ENCODE measurements at regions not wholly inside any gene's neighbourhood (a gene's known extent, or its start where the extent isn't known, plus 50 kb on each side); places are given as distances from the start of the nearest gene placed in this dataset.

DNA sequence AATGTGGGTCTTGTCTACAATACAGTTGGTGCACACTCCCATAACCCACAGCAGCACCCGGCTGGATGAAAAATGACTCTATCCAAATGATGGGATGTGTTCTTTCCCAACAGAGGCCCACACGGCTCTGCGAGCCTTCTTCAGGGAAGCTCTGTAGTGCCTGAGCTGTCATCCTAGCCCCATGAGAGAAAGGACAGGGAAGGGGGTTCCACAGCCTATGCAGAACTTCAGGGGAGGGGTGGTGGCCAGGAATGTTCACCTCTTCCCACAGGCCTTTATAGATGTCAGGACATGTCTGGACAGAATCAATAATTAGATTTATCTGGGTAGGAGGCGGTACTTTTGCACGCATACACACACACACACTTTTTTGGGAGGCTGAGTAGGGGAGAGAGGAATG lies 109.0 kb downstream of the JCAD start:
- H3K4me1 ChIP-seq (ENCODE audit: insufficient read depth, low read length, poor library complexity, severe bottlenecking) = no peaks in the 10 kb centered on the region
- BruUV-seq (replicated peaks) = no TSS peak
- no peak overlapping the region for H3K27ac ChIP-seq (ENCODE audit: low read depth, low read length, poor library complexity, severe bottlenecking)
- no peaks in the 10 kb centered on the region for H3K36me3 ChIP-seq (ENCODE audit: insufficient read depth, low read length, poor library complexity, severe bottlenecking)
- CTCF ChIA-PET = no interaction called here
- no peak for DNase-seq (ENCODE audit: low spot score)
- TF ChIP-seq EZH2 (IDR thresholded peaks at IDR 0.05; ENCODE audit: borderline replicate concordance, low read depth, low read length, poor library complexity, severe bottlenecking) = no peak
- TF ChIP-seq, protein P1, sequence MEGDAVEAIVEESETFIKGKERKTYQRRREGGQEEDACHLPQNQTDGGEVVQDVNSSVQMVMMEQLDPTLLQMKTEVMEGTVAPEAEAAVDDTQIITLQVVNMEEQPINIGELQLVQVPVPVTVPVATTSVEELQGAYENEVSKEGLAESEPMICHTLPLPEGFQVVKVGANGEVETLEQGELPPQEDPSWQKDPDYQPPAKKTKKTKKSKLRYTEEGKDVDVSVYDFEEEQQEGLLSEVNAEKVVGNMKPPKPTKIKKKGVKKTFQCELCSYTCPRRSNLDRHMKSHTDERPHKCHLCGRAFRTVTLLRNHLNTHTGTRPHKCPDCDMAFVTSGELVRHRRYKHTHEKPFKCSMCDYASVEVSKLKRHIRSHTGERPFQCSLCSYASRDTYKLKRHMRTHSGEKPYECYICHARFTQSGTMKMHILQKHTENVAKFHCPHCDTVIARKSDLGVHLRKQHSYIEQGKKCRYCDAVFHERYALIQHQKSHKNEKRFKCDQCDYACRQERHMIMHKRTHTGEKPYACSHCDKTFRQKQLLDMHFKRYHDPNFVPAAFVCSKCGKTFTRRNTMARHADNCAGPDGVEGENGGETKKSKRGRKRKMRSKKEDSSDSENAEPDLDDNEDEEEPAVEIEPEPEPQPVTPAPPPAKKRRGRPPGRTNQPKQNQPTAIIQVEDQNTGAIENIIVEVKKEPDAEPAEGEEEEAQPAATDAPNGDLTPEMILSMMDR (conservative IDR thresholded peaks at IDR 0.05; ENCODE audit: low read depth, low read length) = no peak
- H3K27me3 ChIP-seq (replicated peaks; ENCODE audit: insufficient read depth, low read depth, low read length, poor library complexity) = no peaks in the 10 kb centered on the region
- intact Hi-C loops (cut with micrococcal nuclease; ENCODE audit: unreplicated experiment) = no loop called here
- POLR2A ChIA-PET (ENCODE audit: low non-redundant PET) = no interaction called here
- no peak overlapping the region for H3K4me3 ChIP-seq (ENCODE audit: low read depth, low read length, poor library complexity, severe bottlenecking)
- no peaks in the 10 kb centered on the region for H3K9me3 ChIP-seq (ENCODE audit: low read depth, low read length, poor library complexity, severe bottlenecking)

DNA sequence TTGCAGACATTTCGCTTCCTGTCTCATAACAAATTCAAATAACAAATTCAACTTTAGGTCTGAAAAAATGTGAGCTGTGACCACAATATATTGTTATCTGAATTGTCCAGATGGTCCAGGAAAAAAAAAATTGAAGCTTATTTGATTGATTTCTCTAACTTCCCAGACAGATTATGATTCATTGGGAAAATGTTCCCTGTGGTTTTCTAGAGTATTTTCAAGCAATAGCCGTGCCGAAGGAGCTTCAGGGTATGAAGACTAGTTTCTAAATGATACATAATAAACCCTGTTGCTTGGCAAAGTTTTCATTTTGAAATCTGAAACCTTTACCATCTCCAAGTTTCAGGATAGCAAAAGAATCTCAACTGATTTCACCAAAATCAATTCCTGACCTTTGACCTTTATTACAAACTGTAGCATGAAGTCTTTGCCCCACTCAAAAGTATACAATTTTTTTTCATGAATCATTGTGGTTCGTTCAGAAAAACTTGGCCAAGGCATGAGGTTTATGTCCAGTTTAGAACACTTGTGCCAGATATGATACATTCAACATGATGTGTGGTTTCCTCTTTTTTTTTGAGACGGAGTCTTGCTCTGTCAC lies 109.9 kb downstream of the JCAD start:
- no TSS peak for BruUV-seq (replicated peaks)
- ChIA-PET CTCF (no interaction called here), POLR2A (ENCODE audit: low non-redundant PET) (no interaction called here)
- no peak for DNase-seq (ENCODE audit: low spot score)
- no peak overlapping the region for H3K4me3 ChIP-seq (ENCODE audit: low read depth, low read length, poor library complexity, severe bottlenecking)
- H3K4me1 ChIP-seq (ENCODE audit: insufficient read depth, low read length, poor library complexity, severe bottlenecking) = no peaks in the 10 kb centered on the region
- no peaks in the 10 kb centered on the region for H3K9me3 ChIP-seq (ENCODE audit: low read depth, low read length, poor library complexity, severe bottlenecking)
- no peak for TF ChIP-seq EZH2 (IDR thresholded peaks at IDR 0.05; ENCODE audit: borderline replicate concordance, low read depth, low read length, poor library complexity, severe bottlenecking)
- no peak overlapping the region for H3K27ac ChIP-seq (ENCODE audit: low read depth, low read length, poor library complexity, severe bottlenecking)
- H3K27me3 ChIP-seq (replicated peaks; ENCODE audit: insufficient read depth, low read depth, low read length, poor library complexity) = no peaks in the 10 kb centered on the region
- intact Hi-C loops (cut with micrococcal nuclease; ENCODE audit: unreplicated experiment) = no loop called here
- H3K36me3 ChIP-seq (ENCODE audit: insufficient read depth, low read length, poor library complexity, severe bottlenecking) = no peaks in the 10 kb centered on the region

DNA sequence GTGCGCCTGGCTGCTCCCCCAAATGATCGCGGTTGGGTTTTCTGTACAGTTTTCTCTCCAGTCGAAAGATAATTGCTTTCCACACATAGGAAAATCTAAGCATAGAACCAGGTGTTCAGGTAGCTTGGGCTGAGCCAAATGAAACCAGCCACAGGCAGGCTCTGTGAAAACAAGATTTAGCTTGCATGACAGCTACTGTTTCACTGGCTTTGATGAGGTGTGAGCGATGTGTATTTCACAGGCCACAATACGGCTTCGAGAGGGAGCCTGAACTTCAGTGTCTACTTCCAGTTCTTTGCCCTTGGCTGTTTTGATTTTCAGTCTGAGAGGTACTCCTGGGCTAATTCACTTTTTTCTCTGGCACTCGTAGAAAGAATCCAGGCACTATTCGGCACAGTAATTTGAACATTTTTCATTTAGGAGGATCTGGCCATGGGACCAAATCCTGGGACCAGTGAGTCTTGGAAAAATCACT lies 110.5 kb downstream of the JCAD start:
- no peaks in the 10 kb centered on the region for H3K36me3 ChIP-seq (ENCODE audit: insufficient read depth, low read length, poor library complexity, severe bottlenecking)
- H3K4me3 ChIP-seq (ENCODE audit: low read depth, low read length, poor library complexity, severe bottlenecking) = no peak overlapping the region
- no peaks in the 10 kb centered on the region for H3K27me3 ChIP-seq (replicated peaks; ENCODE audit: insufficient read depth, low read depth, low read length, poor library complexity)
- BruUV-seq (replicated peaks) = no TSS peak
- H3K9me3 ChIP-seq (ENCODE audit: low read depth, low read length, poor library complexity, severe bottlenecking) = no peaks in the 10 kb centered on the region
- H3K27ac ChIP-seq (ENCODE audit: low read depth, low read length, poor library complexity, severe bottlenecking) = no peak overlapping the region
- intact Hi-C loops (cut with micrococcal nuclease; ENCODE audit: unreplicated experiment) = no loop called here
- ChIA-PET POLR2A (ENCODE audit: low non-redundant PET) (no interaction called here), CTCF (no interaction called here)
- no peaks in the 10 kb centered on the region for H3K4me1 ChIP-seq (ENCODE audit: insufficient read depth, low read length, poor library complexity, severe bottlenecking)
- TF ChIP-seq, protein P1 (conservative IDR thresholded peaks at IDR 0.05; ENCODE audit: low read depth, low read length) = no peak
- TF ChIP-seq EZH2 (IDR thresholded peaks at IDR 0.05; ENCODE audit: borderline replicate concordance, low read depth, low read length, poor library complexity, severe bottlenecking) = no peak
- DNase-seq (ENCODE audit: low spot score) = no peak

DNA sequence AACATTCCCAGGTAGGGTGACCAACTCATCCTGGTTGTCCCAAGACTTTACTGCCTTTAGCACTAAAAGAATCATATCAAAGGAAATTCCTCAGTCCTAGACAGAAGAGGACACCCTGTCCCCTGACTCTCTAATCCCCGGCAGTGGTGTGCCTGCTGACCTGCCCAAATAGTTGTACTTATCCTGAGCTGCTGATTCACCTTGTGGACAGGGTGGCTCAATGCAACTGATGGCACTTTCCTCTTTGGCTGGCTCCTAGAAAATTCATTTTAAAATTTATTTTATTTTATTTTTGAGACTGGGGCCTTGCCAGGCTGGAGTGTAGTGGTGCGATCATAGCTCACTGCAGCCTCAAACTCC lies 111.7 kb downstream of the JCAD start:
- H3K36me3 ChIP-seq (ENCODE audit: insufficient read depth, low read length, poor library complexity, severe bottlenecking) = no peaks in the 10 kb centered on the region
- BruUV-seq (replicated peaks) = no TSS peak
- no peak overlapping the region for H3K4me3 ChIP-seq (ENCODE audit: low read depth, low read length, poor library complexity, severe bottlenecking)
- no peak for DNase-seq (ENCODE audit: low spot score)
- no peak overlapping the region for H3K27ac ChIP-seq (ENCODE audit: low read depth, low read length, poor library complexity, severe bottlenecking)
- H3K9me3 ChIP-seq (ENCODE audit: low read depth, low read length, poor library complexity, severe bottlenecking) = no peaks in the 10 kb centered on the region
- ChIA-PET POLR2A (ENCODE audit: low non-redundant PET) (no interaction called here), CTCF (no interaction called here)
- TF ChIP-seq, protein P1 (conservative IDR thresholded peaks at IDR 0.05; ENCODE audit: low read depth, low read length) = no peak
- TF ChIP-seq EZH2 (IDR thresholded peaks at IDR 0.05; ENCODE audit: borderline replicate concordance, low read depth, low read length, poor library complexity, severe bottlenecking) = no peak
- no peaks in the 10 kb centered on the region for H3K4me1 ChIP-seq (ENCODE audit: insufficient read depth, low read length, poor library complexity, severe bottlenecking)
- H3K27me3 ChIP-seq (replicated peaks; ENCODE audit: insufficient read depth, low read depth, low read length, poor library complexity) = no peaks in the 10 kb centered on the region
- intact Hi-C loops (cut with micrococcal nuclease; ENCODE audit: unreplicated experiment) = no loop called here

All from A673 (cell line).